Left lung (tissue), 4 donors: ENCODE measurements at regions not wholly inside any gene's neighbourhood (a gene's known extent, or its start where the extent isn't known, plus 50 kb on each side); places are given as distances from the start of the nearest gene placed in this dataset.

Source experiments
- ATAC-seq: fragments of 200-7000 bp; cut with Tn5 transposase; one replicate; pipeline ENCODE4 v1.9.1; 2020; ENCODE audit warnings: moderate library complexity
- DNase-seq, 4 donors: peaks; one replicate each; pipeline ENCODE4 v3.0.0-alpha.2; 2013 to 2020
- H3K27ac ChIP-seq, 2 donors: fragments of 200-600 bp; sonication (generic) in 1 of 2; one replicate each; pipeline versions ENCODE4 v1.5.0 to v1.8.0; 2020 to 2021
- H3K27me3 ChIP-seq, 2 donors: fragments of 200-600 bp; sonication (generic) in 1 of 2; one replicate each; pipeline versions ENCODE4 v1.5.0 to v1.8.0; 2020 to 2021
- H3K36me3 ChIP-seq, 2 donors: fragments of 200-600 bp; sonication (generic) in 1 of 2; one replicate each; pipeline versions ENCODE4 v1.5.0 to v1.8.0; 2020 to 2021
- H3K4me1 ChIP-seq, 2 donors: fragments of 200-600 bp; one replicate each; pipeline ENCODE4 v1.8.0; 2021
- H3K4me3 ChIP-seq, 2 donors: fragments of 200-600 bp; sonication (generic) in 1 of 2; one replicate each; pipeline versions ENCODE4 v1.5.0 to v1.8.0; 2020 to 2021; ENCODE audit warnings: mild to moderate bottlenecking in 1 of 2
- H3K9me3 ChIP-seq, 2 donors: fragments of 200-600 bp; sonication (generic) in 1 of 2; one replicate each; pipeline versions ENCODE4 v1.5.0 to v1.8.0; 2020 to 2021
- CTCF ChIP-seq, 2 donors: fragments of 200-600 bp; sonication (generic) in 1 of 2; IDR thresholded peaks; one replicate each; pipeline versions ENCODE4 v1.5.0 to v1.8.0; 2021; ENCODE audit warnings: antibody characterized with exemption in 2 of 2
- intact Hi-C, 2 donors: fragments of 100-400 bp; cut with DNase I; formaldehyde crosslinking; loops; one replicate each; pipeline versions ENCODE4 v1.11.2 to v1.14.2; 2022
- donor health status: DM: no; HTN: yes; CAD: no.
- donor health status: DM: no; HTN: no; CAD: no.

- H3K9me3 ChIP-seq: no peaks in the 10 kb centered on the region
- H3K4me1 ChIP-seq: no peaks in the 10 kb centered on the region
- peaks cover 0 to 14% of the 10 kb centered on the region in 2 donors for H3K36me3 ChIP-seq
- H3K27ac ChIP-seq: no peak overlapping the region
- H3K4me3 ChIP-seq: no peak overlapping the region
- no peaks in the 10 kb centered on the region for H3K27me3 ChIP-seq
- intact Hi-C loops: no loop called here
- TF ChIP-seq CTCF (IDR thresholded peaks at IDR 0.05): no peak
- DNase-seq (no peak), ATAC-seq (no peak)
Observed at GRCh38 chr2:159867567-159868361, 69.8 kb upstream of the CD302 start.

- ATAC-seq: no peak
- H3K4me3 ChIP-seq: no peak overlapping the region
- no peaks in the 10 kb centered on the region for H3K27me3 ChIP-seq
Observed at GRCh38 chr2:159863526-159864160, 65.6 kb upstream of the CD302 start.

GRCh38 chr2:159860581-159861310 is 62.7 kb upstream of the CD302 start:
- Histone ChIP-seq H3K27me3 (no peaks in the 10 kb centered on the region), H3K4me1 (peaks cover 0 to 12% of the 10 kb centered on the region in 2 donors), H3K4me3 (no peak overlapping the region), H3K9me3 (no peaks in the 10 kb centered on the region), H3K36me3 (peaks cover 0 to 9% of the 10 kb centered on the region in 2 donors), H3K27ac (peak overlapping the region in 1 of 2 donors; percentile 41)
- TF ChIP-seq CTCF (IDR thresholded peaks at IDR 0.05): no peak
- intact Hi-C loops: no loop called here
- DNase-seq (no peak), ATAC-seq (no peak)

More at GRCh38 chr2:159863526-159864160, 65.6 kb upstream of the CD302 start:
- peaks cover 0 to 9% of the 10 kb centered on the region in 2 donors for H3K36me3 ChIP-seq
- DNase-seq: no peak
- no peaks in the 10 kb centered on the region for H3K9me3 ChIP-seq
- H3K4me1 ChIP-seq: peaks cover 0 to 6% of the 10 kb centered on the region in 2 donors
- intact Hi-C loops: no loop called here
- no peak for TF ChIP-seq CTCF (IDR thresholded peaks at IDR 0.05)
- H3K27ac ChIP-seq: no peak overlapping the region

- Histone ChIP-seq H3K27ac (peak overlapping the region in 1 of 2 donors; percentile 41), H3K4me1 (peaks cover 0 to 17% of the 10 kb centered on the region in 2 donors), H3K36me3 (peaks cover 0 to 4% of the 10 kb centered on the region in 2 donors), H3K4me3 (no peak overlapping the region), H3K9me3 (no peaks in the 10 kb centered on the region), H3K27me3 (no peaks in the 10 kb centered on the region)
- no peak for DNase-seq
- no peak for TF ChIP-seq CTCF (IDR thresholded peaks at IDR 0.05)
- intact Hi-C loops: no loop called here
- no peak for ATAC-seq
Observed at GRCh38 chr2:159859583-159859982, 61.6 kb upstream of the CD302 start.

GRCh38 chr2:159856760-159857159 is 58.8 kb upstream of the CD302 start:
- Histone ChIP-seq H3K4me1 (peaks cover 0 to 17% of the 10 kb centered on the region in 2 donors), H3K27ac (no peak overlapping the region), H3K36me3 (peaks cover 0 to 9% of the 10 kb centered on the region in 2 donors), H3K9me3 (no peaks in the 10 kb centered on the region), H3K27me3 (no peaks in the 10 kb centered on the region), H3K4me3 (no peak overlapping the region)
- DNase-seq (no peak), ATAC-seq (no peak)
- intact Hi-C loops: no loop called here
- TF ChIP-seq CTCF (IDR thresholded peaks at IDR 0.05): no peak
